ENCODE measurements at regions not wholly inside any gene's neighbourhood (a gene's known extent, or its start where the extent isn't known, plus 50 kb on each side); places are given as distances from the start of the nearest gene placed in this dataset.

GRCh38 chr4:124484008-124484407 is 228.5 kb downstream of the ANKRD50 start:
- H3K27ac ChIP-seq (ENCODE audit: low read depth in 1 of 3, low read length in 2 of 3): no peak overlapping the region
- no peak overlapping the region for H3K4me3 ChIP-seq (ENCODE audit: low read depth in 1 of 3, low read length in 3 of 3)
- FAIRE-seq: no peak
- H3K4me1 ChIP-seq (ENCODE audit: control insufficient read depth in 3 of 3, insufficient read depth in 2 of 3, low read depth in 1 of 3, low read length in 2 of 3): no peaks in the 10 kb centered on the region
- no peaks in the 10 kb centered on the region for H3K36me3 ChIP-seq (ENCODE audit: control insufficient read depth in 3 of 3, insufficient read depth in 2 of 3, low read depth in 1 of 3, low read length in 3 of 3)
- DNase-seq: no peak
- no peaks in the 10 kb centered on the region for H3K27me3 ChIP-seq (ENCODE audit: control insufficient read depth in 3 of 3, insufficient read depth in 3 of 3, low read length in 3 of 3)
- H3K9me3 ChIP-seq (ENCODE audit: control insufficient read depth in 2 of 2, insufficient read depth in 1 of 2, low read depth in 1 of 2, low read length in 1 of 2): no peaks in the 10 kb centered on the region

- no peaks in the 10 kb centered on the region for H3K36me3 ChIP-seq (ENCODE audit: control insufficient read depth in 3 of 3, insufficient read depth in 2 of 3, low read depth in 1 of 3, low read length in 3 of 3)
- WGBS, 3 donors: 88 to 92% (median 90%) methylated on average over 2 of the region's 2 CpGs
- no peak overlapping the region for H3K27ac ChIP-seq (ENCODE audit: low read depth in 1 of 3, low read length in 2 of 3)
- DNase-seq: no peak
- H3K27me3 ChIP-seq (ENCODE audit: control insufficient read depth in 3 of 3, insufficient read depth in 3 of 3, low read length in 3 of 3): no peaks in the 10 kb centered on the region
- no peaks in the 10 kb centered on the region for H3K9me3 ChIP-seq (ENCODE audit: control insufficient read depth in 2 of 2, insufficient read depth in 1 of 2, low read depth in 1 of 2, low read length in 1 of 2)
- no peak for FAIRE-seq
- H3K4me1 ChIP-seq (ENCODE audit: control insufficient read depth in 3 of 3, insufficient read depth in 2 of 3, low read depth in 1 of 3, low read length in 2 of 3): no peaks in the 10 kb centered on the region
- H3K4me3 ChIP-seq (ENCODE audit: low read depth in 1 of 3, low read length in 3 of 3): no peak overlapping the region
These were observed 227.6 kb downstream of the ANKRD50 start for GRCh38 chr4:124484940-124485339.

- no peaks in the 10 kb centered on the region for H3K36me3 ChIP-seq (ENCODE audit: control insufficient read depth in 3 of 3, insufficient read depth in 2 of 3, low read depth in 1 of 3, low read length in 3 of 3)
- no peak overlapping the region for H3K27ac ChIP-seq (ENCODE audit: low read depth in 1 of 3, low read length in 2 of 3)
- no peak overlapping the region for H3K4me3 ChIP-seq (ENCODE audit: low read depth in 1 of 3, low read length in 3 of 3)
- no peaks in the 10 kb centered on the region for H3K4me1 ChIP-seq (ENCODE audit: control insufficient read depth in 3 of 3, insufficient read depth in 2 of 3, low read depth in 1 of 3, low read length in 2 of 3)
- H3K27me3 ChIP-seq (ENCODE audit: control insufficient read depth in 3 of 3, insufficient read depth in 3 of 3, low read length in 3 of 3): no peaks in the 10 kb centered on the region
- 79 to 97% (median 83%) methylated on average over 2 of the region's 2 CpGs for WGBS, 3 donors
- DNase-seq: no peak
- FAIRE-seq: no peak
- no peaks in the 10 kb centered on the region for H3K9me3 ChIP-seq (ENCODE audit: control insufficient read depth in 2 of 2, insufficient read depth in 1 of 2, low read depth in 1 of 2, low read length in 1 of 2)
These were observed 226.1 kb downstream of the ANKRD50 start for GRCh38 chr4:124486423-124486822.

GRCh38 chr4:124487651-124488050 is 224.9 kb downstream of the ANKRD50 start:
- Histone ChIP-seq H3K4me3 (ENCODE audit: low read depth in 1 of 3, low read length in 3 of 3) (no peak overlapping the region), H3K4me1 (ENCODE audit: control insufficient read depth in 3 of 3, insufficient read depth in 2 of 3, low read depth in 1 of 3, low read length in 2 of 3) (no peaks in the 10 kb centered on the region), H3K36me3 (ENCODE audit: control insufficient read depth in 3 of 3, insufficient read depth in 2 of 3, low read depth in 1 of 3, low read length in 3 of 3) (no peaks in the 10 kb centered on the region), H3K9me3 (ENCODE audit: control insufficient read depth in 2 of 2, insufficient read depth in 1 of 2, low read depth in 1 of 2, low read length in 1 of 2) (no peaks in the 10 kb centered on the region), H3K27me3 (ENCODE audit: control insufficient read depth in 3 of 3, insufficient read depth in 3 of 3, low read length in 3 of 3) (no peaks in the 10 kb centered on the region), H3K27ac (ENCODE audit: low read depth in 1 of 3, low read length in 2 of 3) (no peak overlapping the region)
- FAIRE-seq (no peak), DNase-seq (no peak)
- 63 to 78% (median 75%) methylated on average over 2 of the region's 2 CpGs for WGBS, 3 donors

GRCh38 chr4:124491361-124492145 is 221.0 kb downstream of the ANKRD50 start:
- H3K27me3 ChIP-seq (ENCODE audit: control insufficient read depth in 3 of 3, insufficient read depth in 3 of 3, low read length in 3 of 3): no peaks in the 10 kb centered on the region
- H3K27ac ChIP-seq (ENCODE audit: low read depth in 1 of 3, low read length in 2 of 3): no peak overlapping the region
- no peaks in the 10 kb centered on the region for H3K4me1 ChIP-seq (ENCODE audit: control insufficient read depth in 3 of 3, insufficient read depth in 2 of 3, low read depth in 1 of 3, low read length in 2 of 3)
- H3K9me3 ChIP-seq (ENCODE audit: control insufficient read depth in 2 of 2, insufficient read depth in 1 of 2, low read depth in 1 of 2, low read length in 1 of 2): no peaks in the 10 kb centered on the region
- 66 to 97% (median 77%) methylated on average over 2 of the region's 2 CpGs for WGBS, 3 donors
- DNase-seq (no peak), FAIRE-seq (no peak)
- H3K4me3 ChIP-seq (ENCODE audit: low read depth in 1 of 3, low read length in 3 of 3): no peak overlapping the region
- no peaks in the 10 kb centered on the region for H3K36me3 ChIP-seq (ENCODE audit: control insufficient read depth in 3 of 3, insufficient read depth in 2 of 3, low read depth in 1 of 3, low read length in 3 of 3)

- 49 to 62% (median 59%) methylated on average over 3 of the region's 3 CpGs for WGBS, 3 donors
- no peak for FAIRE-seq
These were observed 213.3 kb downstream of the ANKRD50 start for GRCh38 chr4:124499261-124499660.

GRCh38 chr4:124501576-124501975 is 211.0 kb downstream of the ANKRD50 start:
- no peak for FAIRE-seq
- H3K4me3 ChIP-seq (ENCODE audit: low read depth in 1 of 3, low read length in 3 of 3): no peak overlapping the region
- H3K36me3 ChIP-seq (ENCODE audit: control insufficient read depth in 3 of 3, insufficient read depth in 2 of 3, low read depth in 1 of 3, low read length in 3 of 3): no peaks in the 10 kb centered on the region
- DNase-seq: peak in 1 of 2 donors; percentile 29
- no peaks in the 10 kb centered on the region for H3K4me1 ChIP-seq (ENCODE audit: control insufficient read depth in 3 of 3, insufficient read depth in 2 of 3, low read depth in 1 of 3, low read length in 2 of 3)
- no peak overlapping the region for H3K27ac ChIP-seq (ENCODE audit: low read depth in 1 of 3, low read length in 2 of 3)
- no peaks in the 10 kb centered on the region for H3K27me3 ChIP-seq (ENCODE audit: control insufficient read depth in 3 of 3, insufficient read depth in 3 of 3, low read length in 3 of 3)
- H3K9me3 ChIP-seq (ENCODE audit: control insufficient read depth in 2 of 2, insufficient read depth in 1 of 2, low read depth in 1 of 2, low read length in 1 of 2): no peaks in the 10 kb centered on the region
- WGBS, 3 donors: 18 to 70% (median 34%) methylated on average over 1 of the region's 1 CpG

More at GRCh38 chr4:124499261-124499660, 213.3 kb downstream of the ANKRD50 start:
- H3K9me3 ChIP-seq (ENCODE audit: control insufficient read depth in 2 of 2, insufficient read depth in 1 of 2, low read depth in 1 of 2, low read length in 1 of 2): no peaks in the 10 kb centered on the region
- no peak overlapping the region for H3K4me3 ChIP-seq (ENCODE audit: low read depth in 1 of 3, low read length in 3 of 3)
- H3K4me1 ChIP-seq (ENCODE audit: control insufficient read depth in 3 of 3, insufficient read depth in 2 of 3, low read depth in 1 of 3, low read length in 2 of 3): no peaks in the 10 kb centered on the region
- DNase-seq: no peak
- no peaks in the 10 kb centered on the region for H3K27me3 ChIP-seq (ENCODE audit: control insufficient read depth in 3 of 3, insufficient read depth in 3 of 3, low read length in 3 of 3)
- H3K36me3 ChIP-seq (ENCODE audit: control insufficient read depth in 3 of 3, insufficient read depth in 2 of 3, low read depth in 1 of 3, low read length in 3 of 3): no peaks in the 10 kb centered on the region
- H3K27ac ChIP-seq (ENCODE audit: low read depth in 1 of 3, low read length in 2 of 3): no peak overlapping the region

GRCh38 chr4:124504431-124504830 is 208.1 kb downstream of the ANKRD50 start:
- WGBS, 3 donors: 49 to 76% (median 63%) methylated on average over 2 of the region's 2 CpGs
- no peaks in the 10 kb centered on the region for H3K4me1 ChIP-seq (ENCODE audit: control insufficient read depth in 3 of 3, insufficient read depth in 2 of 3, low read depth in 1 of 3, low read length in 2 of 3)

GRCh38 chr4:124505211-124505610 is 207.3 kb downstream of the ANKRD50 start:
- Histone ChIP-seq H3K36me3 (ENCODE audit: control insufficient read depth in 3 of 3, insufficient read depth in 2 of 3, low read depth in 1 of 3, low read length in 3 of 3) (no peaks in the 10 kb centered on the region), H3K27me3 (ENCODE audit: control insufficient read depth in 3 of 3, insufficient read depth in 3 of 3, low read length in 3 of 3) (no peaks in the 10 kb centered on the region), H3K4me1 (ENCODE audit: control insufficient read depth in 3 of 3, insufficient read depth in 2 of 3, low read depth in 1 of 3, low read length in 2 of 3) (no peaks in the 10 kb centered on the region), H3K9me3 (ENCODE audit: control insufficient read depth in 2 of 2, insufficient read depth in 1 of 2, low read depth in 1 of 2, low read length in 1 of 2) (no peaks in the 10 kb centered on the region), H3K27ac (ENCODE audit: low read depth in 1 of 3, low read length in 2 of 3) (no peak overlapping the region), H3K4me3 (ENCODE audit: low read depth in 1 of 3, low read length in 3 of 3) (no peak overlapping the region)
- 37 to 73% (median 43%) methylated on average over 2 of the region's 2 CpGs for WGBS, 3 donors
- FAIRE-seq: no peak
- DNase-seq: no peak

More at GRCh38 chr4:124504431-124504830, 208.1 kb downstream of the ANKRD50 start:
- H3K27me3 ChIP-seq (ENCODE audit: control insufficient read depth in 3 of 3, insufficient read depth in 3 of 3, low read length in 3 of 3): no peaks in the 10 kb centered on the region
- no peak overlapping the region for H3K4me3 ChIP-seq (ENCODE audit: low read depth in 1 of 3, low read length in 3 of 3)
- no peak for FAIRE-seq
- H3K36me3 ChIP-seq (ENCODE audit: control insufficient read depth in 3 of 3, insufficient read depth in 2 of 3, low read depth in 1 of 3, low read length in 3 of 3): no peaks in the 10 kb centered on the region
- no peak for DNase-seq
- no peaks in the 10 kb centered on the region for H3K9me3 ChIP-seq (ENCODE audit: control insufficient read depth in 2 of 2, insufficient read depth in 1 of 2, low read depth in 1 of 2, low read length in 1 of 2)
- no peak overlapping the region for H3K27ac ChIP-seq (ENCODE audit: low read depth in 1 of 3, low read length in 2 of 3)

Measured in small intestine (tissue), 7 donors.